ENCODE measurements at regions not wholly inside any gene's neighbourhood (a gene's known extent, or its start where the extent isn't known, plus 50 kb on each side); places are given as distances from the start of the nearest gene placed in this dataset.

DNA sequence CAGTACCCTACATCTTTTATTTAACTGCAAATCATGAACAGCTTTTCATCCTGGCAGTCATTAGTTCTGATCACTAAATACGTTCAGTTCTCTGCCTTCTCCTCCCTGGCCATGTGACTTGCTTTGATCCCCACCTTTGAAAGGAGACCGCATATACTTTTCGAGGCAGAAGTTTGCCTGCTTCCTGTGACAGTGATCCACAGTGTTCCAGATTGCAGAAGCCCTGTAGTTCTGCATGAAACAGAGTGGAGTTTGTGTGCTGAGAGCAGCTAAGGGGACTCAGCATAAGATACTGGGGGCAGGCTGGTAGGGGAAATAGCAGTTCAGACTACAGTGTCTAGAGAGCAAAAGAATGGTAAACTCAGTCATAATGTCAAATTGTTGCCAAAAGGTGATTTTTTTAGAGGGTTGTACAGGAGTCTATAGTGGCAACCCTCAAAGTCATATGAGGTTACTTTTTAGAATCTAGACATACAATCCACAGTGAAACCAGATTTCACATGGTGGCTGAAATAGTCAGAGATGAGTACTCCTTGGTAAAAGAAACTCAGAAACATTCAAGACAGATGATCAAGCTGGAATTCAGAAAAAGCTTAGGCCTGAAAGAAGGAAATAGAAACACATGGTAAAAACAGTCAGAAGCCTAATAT lies 1800.4 kb upstream of the CELF4 start:
- TF ChIP-seq CTCF (IDR thresholded peaks at IDR 0.05; ENCODE audit: extremely low read depth in 1 of 2, insufficient read depth in 1 of 2, low read depth in 1 of 2, low read length in 2 of 2), result no peak
- TF ChIP-seq JUN (IDR thresholded peaks at IDR 0.05; ENCODE audit: borderline replicate concordance, insufficient read depth, insufficient read length, low read depth), result no peak
- TF ChIP-seq MYC (IDR thresholded peaks at IDR 0.05; ENCODE audit: low read depth, low read length), result no peak
- TF ChIP-seq, protein P1, sequence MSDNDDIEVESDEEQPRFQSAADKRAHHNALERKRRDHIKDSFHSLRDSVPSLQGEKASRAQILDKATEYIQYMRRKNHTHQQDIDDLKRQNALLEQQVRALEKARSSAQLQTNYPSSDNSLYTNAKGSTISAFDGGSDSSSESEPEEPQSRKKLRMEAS (IDR thresholded peaks at IDR 0.05; ENCODE audit: insufficient read depth, insufficient read length), result no peak
- TF ChIP-seq EZH2 (IDR thresholded peaks at IDR 0.05; ENCODE audit: borderline replicate concordance, low read depth, low read length, severe bottlenecking), result no peak
- TF ChIP-seq POLR2AphosphoS5 (IDR thresholded peaks at IDR 0.05; ENCODE audit: insufficient read depth, low read depth, low read length), result no peak

All from endothelial cell of umbilical vein (primary cell).